Ishikawa (cell line): ENCODE measurements at regions not wholly inside any gene's neighbourhood (a gene's known extent, or its start where the extent isn't known, plus 50 kb on each side); places are given as distances from the start of the nearest gene placed in this dataset.

ENCODE experiments used
- CEBPB ChIP-seq: IDR thresholded peaks from 2 replicates; pipeline ENCODE4 v1.6.1; 2012
- CREB1 ChIP-seq: IDR thresholded peaks from 2 replicates; pipeline ENCODE4 v1.6.1; 2012; ENCODE audit warnings: low read depth
- EGR1 ChIP-seq: IDR thresholded peaks from 2 replicates; pipeline ENCODE4 v1.6.1; 2012
- EP300 ChIP-seq: IDR thresholded peaks from 2 replicates; pipeline ENCODE4 v1.6.1; 2012; ENCODE audit warnings: borderline replicate concordance
- FOXM1 ChIP-seq: IDR thresholded peaks from 2 replicates; pipeline ENCODE4 v1.6.1; 2012; ENCODE audit warnings: low read depth, borderline replicate concordance
- MAX ChIP-seq: IDR thresholded peaks from 2 replicates; pipeline ENCODE4 v1.6.1; 2012
- NFIC ChIP-seq: IDR thresholded peaks from 2 replicates; pipeline ENCODE4 v1.6.1; 2012
- RAD21 ChIP-seq: IDR thresholded peaks from 2 replicates; pipeline ENCODE4 v1.6.1; 2012; ENCODE audit warnings: low read depth
- TAF1 ChIP-seq: IDR thresholded peaks from 2 replicates; pipeline ENCODE4 v1.6.1; 2012; ENCODE audit warnings: low read depth, mild to moderate bottlenecking
- TCF12 ChIP-seq: IDR thresholded peaks from 2 replicates; pipeline ENCODE4 v1.6.1; 2012; ENCODE audit warnings: low read depth
- TEAD4 ChIP-seq: IDR thresholded peaks from 2 replicates; pipeline ENCODE4 v1.6.1; 2012
- YY1 ChIP-seq: IDR thresholded peaks from 2 replicates; pipeline ENCODE4 v1.6.1; 2012; ENCODE audit warnings: low read depth
- ZBTB7A ChIP-seq: IDR thresholded peaks from 2 replicates; pipeline ENCODE4 v1.6.1; 2012; ENCODE audit warnings: low read depth
- TF ChIP-seq, protein P1 (sequence below): IDR thresholded peaks from 2 replicates; pipeline ENCODE4 v1.6.1; 2012
- TF ChIP-seq, protein P2 (sequence below): IDR thresholded peaks from 2 replicates; pipeline ENCODE4 v1.6.1; 2012; ENCODE audit warnings: low read depth, mild to moderate bottlenecking

- TF ChIP-seq CEBPB (no peak), TAF1 (no peak), TCF12 (no peak), TEAD4 (no peak), EGR1 (no peak), ZBTB7A (no peak), NFIC (no peak), FOXM1 (no peak), RAD21 (no peak), MAX (no peak), CREB1 (no peak), EP300 (no peak), YY1 (no peak)
- TF ChIP-seq, protein P1, sequence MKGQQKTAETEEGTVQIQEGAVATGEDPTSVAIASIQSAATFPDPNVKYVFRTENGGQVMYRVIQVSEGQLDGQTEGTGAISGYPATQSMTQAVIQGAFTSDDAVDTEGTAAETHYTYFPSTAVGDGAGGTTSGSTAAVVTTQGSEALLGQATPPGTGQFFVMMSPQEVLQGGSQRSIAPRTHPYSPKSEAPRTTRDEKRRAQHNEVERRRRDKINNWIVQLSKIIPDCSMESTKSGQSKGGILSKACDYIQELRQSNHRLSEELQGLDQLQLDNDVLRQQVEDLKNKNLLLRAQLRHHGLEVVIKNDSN, result no peak
- TF ChIP-seq, protein P2, sequence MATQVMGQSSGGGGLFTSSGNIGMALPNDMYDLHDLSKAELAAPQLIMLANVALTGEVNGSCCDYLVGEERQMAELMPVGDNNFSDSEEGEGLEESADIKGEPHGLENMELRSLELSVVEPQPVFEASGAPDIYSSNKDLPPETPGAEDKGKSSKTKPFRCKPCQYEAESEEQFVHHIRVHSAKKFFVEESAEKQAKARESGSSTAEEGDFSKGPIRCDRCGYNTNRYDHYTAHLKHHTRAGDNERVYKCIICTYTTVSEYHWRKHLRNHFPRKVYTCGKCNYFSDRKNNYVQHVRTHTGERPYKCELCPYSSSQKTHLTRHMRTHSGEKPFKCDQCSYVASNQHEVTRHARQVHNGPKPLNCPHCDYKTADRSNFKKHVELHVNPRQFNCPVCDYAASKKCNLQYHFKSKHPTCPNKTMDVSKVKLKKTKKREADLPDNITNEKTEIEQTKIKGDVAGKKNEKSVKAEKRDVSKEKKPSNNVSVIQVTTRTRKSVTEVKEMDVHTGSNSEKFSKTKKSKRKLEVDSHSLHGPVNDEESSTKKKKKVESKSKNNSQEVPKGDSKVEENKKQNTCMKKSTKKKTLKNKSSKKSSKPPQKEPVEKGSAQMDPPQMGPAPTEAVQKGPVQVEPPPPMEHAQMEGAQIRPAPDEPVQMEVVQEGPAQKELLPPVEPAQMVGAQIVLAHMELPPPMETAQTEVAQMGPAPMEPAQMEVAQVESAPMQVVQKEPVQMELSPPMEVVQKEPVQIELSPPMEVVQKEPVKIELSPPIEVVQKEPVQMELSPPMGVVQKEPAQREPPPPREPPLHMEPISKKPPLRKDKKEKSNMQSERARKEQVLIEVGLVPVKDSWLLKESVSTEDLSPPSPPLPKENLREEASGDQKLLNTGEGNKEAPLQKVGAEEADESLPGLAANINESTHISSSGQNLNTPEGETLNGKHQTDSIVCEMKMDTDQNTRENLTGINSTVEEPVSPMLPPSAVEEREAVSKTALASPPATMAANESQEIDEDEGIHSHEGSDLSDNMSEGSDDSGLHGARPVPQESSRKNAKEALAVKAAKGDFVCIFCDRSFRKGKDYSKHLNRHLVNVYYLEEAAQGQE, result no peak
These were observed 695.0 kb downstream of the DTWD2 start for GRCh38 chr5:118293378-118293777.

GRCh38 chr5:118290204-118290603 lies 698.1 kb downstream of the DTWD2 start:
- TF ChIP-seq TAF1 (no peak), CREB1 (no peak), NFIC (no peak), EP300 (no peak), RAD21 (no peak), TCF12 (no peak), CEBPB (no peak), EGR1 (no peak)

DNA sequence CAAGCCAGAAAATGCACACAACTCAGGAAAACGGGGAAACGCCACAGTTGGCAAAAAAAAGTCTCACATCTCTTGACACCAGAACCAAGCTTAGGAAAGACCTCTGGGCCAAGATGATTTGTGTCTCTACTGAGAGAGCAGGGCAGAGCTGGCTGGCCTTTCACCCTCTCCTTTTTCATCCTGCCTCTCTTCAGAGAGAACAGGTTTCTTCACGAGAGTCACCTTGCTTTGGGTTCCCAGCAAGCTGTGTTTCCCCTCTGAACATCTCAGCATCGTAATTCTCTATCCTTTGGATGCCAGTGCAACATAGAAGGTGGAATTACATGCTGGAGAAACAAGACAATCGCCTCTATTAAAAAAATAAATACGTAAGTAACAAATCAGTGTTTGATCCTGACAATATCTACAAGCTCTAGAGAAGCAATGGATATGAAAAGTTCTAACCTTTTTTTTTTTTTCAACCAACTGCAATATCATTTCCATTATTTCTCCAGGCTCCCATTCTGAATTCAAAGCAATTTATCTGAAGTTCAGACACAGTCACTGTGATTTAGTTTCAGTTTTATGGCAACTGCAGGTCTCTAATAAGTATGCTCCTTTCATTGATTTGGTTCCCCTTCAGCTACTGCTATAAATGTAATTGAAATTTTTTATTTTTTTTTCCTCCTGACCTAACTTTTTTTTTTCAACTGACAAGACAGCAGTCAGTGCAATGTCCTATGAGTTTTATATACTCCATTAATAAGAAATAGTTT lies 708.6 kb downstream of the DTWD2 start:
- TF ChIP-seq, protein P1, result no peak
- TF ChIP-seq RAD21 (no peak), TAF1 (no peak), CREB1 (no peak), NFIC (no peak), MAX (no peak), CEBPB (no peak), EGR1 (no peak), FOXM1 (no peak), EP300 (no peak), TEAD4 (no peak)
- TF ChIP-seq, protein P2, result no peak

DNA sequence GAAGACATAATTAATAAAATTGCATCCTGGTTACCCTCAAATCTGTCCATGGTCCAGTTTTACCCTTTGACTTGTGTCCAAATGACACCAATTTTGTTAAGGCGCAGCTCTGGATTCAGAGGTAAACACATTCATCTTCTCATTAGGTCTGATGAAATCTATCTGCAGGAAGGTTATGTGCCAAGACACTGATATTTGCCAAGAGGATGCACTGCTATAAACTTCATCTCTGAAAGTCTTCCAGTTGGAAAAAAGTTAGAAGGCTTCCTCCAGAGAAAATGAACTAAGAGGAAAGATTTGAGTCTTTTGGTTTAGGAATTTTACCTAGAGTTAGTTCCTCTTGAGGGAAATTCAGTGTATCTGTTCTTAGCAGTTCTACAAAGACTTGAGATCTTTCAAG lies 717.8 kb downstream of the DTWD2 start:
- TF ChIP-seq TAF1, result no peak
- TF ChIP-seq MAX, result no peak
- no peak for TF ChIP-seq CREB1
- TF ChIP-seq FOXM1, result no peak
- TF ChIP-seq, protein P2, result no peak
- no peak for TF ChIP-seq NFIC
- TF ChIP-seq TCF12, result no peak
- no peak for TF ChIP-seq TEAD4
- no peak for TF ChIP-seq EGR1
- no peak for TF ChIP-seq EP300
- TF ChIP-seq, protein P1, result no peak
- no peak for TF ChIP-seq ZBTB7A
- TF ChIP-seq YY1, result no peak
- TF ChIP-seq RAD21, result no peak
- TF ChIP-seq CEBPB, result no peak
